ENCODE measurements at regions not wholly inside any gene's neighbourhood (a gene's known extent, or its start where the extent isn't known, plus 50 kb on each side); places are given as distances from the start of the nearest gene placed in this dataset.
"Not testable (repeated sequence)": the region's sequence is repeated elsewhere in the genome, so short reads cannot be mapped to it uniquely, and the experiment has no call there.

GRCh38 chr11:115644856-115645255, 140.6 kb upstream of the CADM1 start:
- peak; percentile 44 for DNase-seq

GRCh38 chr11:115643549-115644270, 139.5 kb upstream of the CADM1 start:
- DNase-seq, result no peak

GRCh38 chr11:115642660-115643059, 138.4 kb upstream of the CADM1 start:
- DNase-seq, result no peak

DNA sequence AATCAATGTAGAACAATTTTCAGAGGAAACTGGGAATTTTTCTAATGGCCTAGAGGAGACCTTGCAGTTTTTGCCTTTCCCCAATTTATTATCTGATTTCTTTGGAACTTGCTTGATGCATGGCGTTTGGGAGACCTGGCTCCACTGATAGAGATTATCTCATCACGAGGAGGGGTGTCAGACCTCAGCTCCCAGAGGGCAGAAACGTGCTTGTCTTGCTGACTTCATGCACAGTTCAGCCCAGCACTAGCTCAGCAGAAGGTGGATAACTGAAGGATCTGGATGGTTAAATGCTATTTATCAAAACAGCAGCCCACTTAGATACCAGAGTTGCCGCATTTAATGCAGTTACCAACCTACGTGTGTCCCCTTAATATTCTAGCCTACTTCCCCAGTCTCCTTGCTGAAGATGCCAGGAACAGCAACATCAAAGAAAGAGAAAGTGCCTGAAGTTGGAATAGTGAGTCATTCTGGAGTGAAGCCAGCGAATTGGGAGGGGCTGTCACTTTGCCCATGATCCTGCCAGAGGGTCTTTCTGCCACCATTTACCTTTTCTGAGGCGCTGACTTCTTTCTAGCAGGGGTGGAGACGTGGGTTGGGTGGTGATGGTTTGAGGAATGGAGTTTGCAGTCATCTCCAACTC, 133.5 kb upstream of the CADM1 start:
- DNase-seq, result no peak

DNA sequence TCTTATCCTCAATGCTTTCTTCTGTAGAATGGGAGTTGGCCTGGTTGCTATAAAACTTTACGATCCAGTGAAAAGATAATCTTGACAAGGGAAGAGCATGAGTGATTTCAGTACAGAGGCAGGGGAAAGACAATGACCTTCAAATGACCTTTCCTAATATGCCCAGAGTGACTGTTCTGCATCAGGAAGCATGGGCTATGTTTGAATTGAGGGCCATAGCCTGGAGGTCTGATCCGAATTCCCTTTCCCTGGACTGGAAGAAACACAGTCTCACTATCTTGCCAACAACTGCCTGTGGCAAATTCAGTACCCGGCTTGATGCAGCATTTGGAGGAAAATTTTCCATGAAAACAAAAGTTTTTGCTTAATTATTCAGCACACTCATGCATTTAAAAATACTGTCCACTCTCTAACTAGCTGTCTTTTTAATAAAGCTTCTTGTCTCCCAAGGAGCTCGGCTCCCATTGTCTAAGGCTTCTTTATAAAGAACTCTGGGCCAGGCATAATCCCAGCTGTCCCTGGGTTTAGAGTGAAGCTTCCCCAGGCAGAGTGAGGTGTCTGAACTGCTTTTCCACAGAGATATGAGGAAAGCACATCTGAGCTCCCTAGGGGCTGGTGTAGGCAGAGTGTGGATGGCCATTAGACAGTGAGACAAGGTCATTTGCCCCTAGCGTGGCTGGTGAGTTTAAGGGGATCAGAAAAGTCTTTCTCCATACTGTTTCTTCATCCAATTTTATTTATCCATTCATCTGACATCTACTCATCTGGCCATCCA, 132.7 kb upstream of the CADM1 start:
- no peak for DNase-seq

- DNase-seq, result not testable (repeated sequence)
Observed at GRCh38 chr11:115633977-115634376, 129.8 kb upstream of the CADM1 start.

- DNase-seq, result no peak
Observed at GRCh38 chr11:115632061-115632460, 127.8 kb upstream of the CADM1 start.

- no peak for DNase-seq
Observed at GRCh38 chr11:115631609-115632008, 127.4 kb upstream of the CADM1 start.

GRCh38 chr11:115630214-115630613, 126.0 kb upstream of the CADM1 start:
- DNase-seq, result peak; percentile 52

DNA sequence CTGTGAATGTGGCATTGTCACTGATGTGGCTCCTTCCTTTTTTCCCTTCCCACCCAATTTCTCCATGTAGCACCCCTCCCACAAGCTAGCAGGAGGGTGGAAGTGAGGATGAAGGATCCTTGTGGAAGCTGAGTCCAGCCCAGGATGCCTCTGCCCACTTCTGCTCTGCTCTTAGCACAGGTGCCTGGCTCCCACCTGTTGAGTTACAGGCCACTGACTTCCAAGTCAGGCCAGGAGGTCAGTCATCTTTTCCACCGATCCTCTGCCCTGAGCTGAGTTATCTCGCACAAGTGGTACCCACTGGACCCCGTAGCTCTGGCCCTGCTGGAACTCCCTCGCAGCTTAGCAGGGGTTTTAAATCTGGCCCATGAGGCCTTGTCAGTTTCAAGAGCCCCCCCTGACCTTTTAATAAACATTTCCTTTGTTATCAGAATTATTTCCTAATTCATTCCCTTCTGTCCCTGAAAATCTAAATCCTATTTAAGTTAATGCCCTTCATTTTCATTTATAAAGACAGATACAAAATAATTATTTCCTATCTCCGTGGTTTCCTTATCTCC, 125.3 kb upstream of the CADM1 start:
- DNase-seq, result no peak

GRCh38 chr11:115627666-115628460, 123.6 kb upstream of the CADM1 start:
- no peak for DNase-seq

- DNase-seq, result no peak
Observed at GRCh38 chr11:115627071-115627470, 122.9 kb upstream of the CADM1 start.

GRCh38 chr11:115626414-115626813, 122.2 kb upstream of the CADM1 start:
- no peak for DNase-seq

DNA sequence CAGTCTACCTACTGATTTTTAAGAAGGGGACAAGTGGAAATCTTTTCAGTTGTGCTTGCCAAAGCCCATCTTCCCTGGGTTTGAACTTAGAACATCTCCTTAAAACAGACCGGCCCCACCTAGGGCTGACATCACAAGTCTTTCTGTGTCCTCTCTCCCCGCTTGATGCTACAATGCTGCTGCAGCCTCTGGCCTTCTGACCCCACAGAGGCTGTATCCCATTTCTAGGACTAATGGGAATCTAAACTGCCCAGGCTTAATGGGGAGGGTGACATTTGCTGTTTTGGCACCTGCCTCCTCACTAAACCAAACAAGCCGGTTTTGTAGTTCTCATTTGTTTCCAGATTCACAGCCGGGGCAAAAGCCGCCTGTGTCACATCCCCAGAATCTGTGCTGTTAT, 121.3 kb upstream of the CADM1 start:
- DNase-seq, result no peak

DNA sequence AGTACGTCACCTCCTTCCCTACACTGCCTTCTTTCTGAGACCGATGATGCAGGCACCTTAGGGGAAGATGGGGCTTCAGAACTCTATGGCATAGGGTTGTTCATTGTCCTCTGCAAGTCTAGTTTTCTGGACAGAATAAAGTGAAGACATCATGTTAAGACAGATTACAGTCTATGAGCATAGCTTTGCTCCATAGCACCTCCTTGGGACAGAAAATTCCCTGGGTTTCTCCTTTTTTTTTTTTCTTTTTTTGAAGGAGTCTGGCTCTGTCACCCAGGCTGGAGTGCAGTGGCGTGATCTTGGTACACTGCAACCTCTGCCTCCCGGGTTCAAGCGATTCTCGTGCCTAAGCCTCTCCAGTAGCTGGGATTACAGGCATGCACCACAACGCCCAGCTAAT, 119.8 kb upstream of the CADM1 start:
- no peak for DNase-seq

GRCh38 chr11:115623021-115623451, 118.8 kb upstream of the CADM1 start:
- peak; percentile 99 for DNase-seq

GRCh38 chr11:115618428-115618827, 114.2 kb upstream of the CADM1 start:
- DNase-seq, result peak; percentile 46

GRCh38 chr11:115617767-115618166, 113.6 kb upstream of the CADM1 start:
- DNase-seq, result peak; percentile 50

GRCh38 chr11:115616971-115617370, 112.8 kb upstream of the CADM1 start:
- DNase-seq, result peak; percentile 97

GRCh38 chr11:115613986-115614632, 109.9 kb upstream of the CADM1 start:
- DNase-seq, result peak; percentile 77

- no peak for DNase-seq
Observed at GRCh38 chr11:115613004-115613403, 108.8 kb upstream of the CADM1 start.

Data from fibroblast of skin of scalp (primary cell).